AG09309 (cell line): ENCODE measurements at regions not wholly inside any gene's neighbourhood (a gene's known extent, or its start where the extent isn't known, plus 50 kb on each side); places are given as distances from the start of the nearest gene placed in this dataset.

Experiments used
- DNase-seq: peaks from one replicate; pipeline ENCODE4 v3.0.0-alpha.2; 2010; ENCODE audit warnings: low read depth
- H3K4me3 ChIP-seq: 2 replicates; pipeline ENCODE4 v1.5.1; 2011; ENCODE audit warnings: mild to moderate bottlenecking, low read depth, low read length, moderate library complexity; ENCODE audit not compliant: control insufficient read depth
- TF ChIP-seq, protein P1 (sequence below): IDR thresholded peaks from 2 replicates; pipeline ENCODE4 v1.5.1; 2011; ENCODE audit warnings: mild to moderate bottlenecking, low read depth, low read length, inconsistent platforms; ENCODE audit not compliant: insufficient read depth, control insufficient read depth; ENCODE audit errors: missing control alignments

DNA sequence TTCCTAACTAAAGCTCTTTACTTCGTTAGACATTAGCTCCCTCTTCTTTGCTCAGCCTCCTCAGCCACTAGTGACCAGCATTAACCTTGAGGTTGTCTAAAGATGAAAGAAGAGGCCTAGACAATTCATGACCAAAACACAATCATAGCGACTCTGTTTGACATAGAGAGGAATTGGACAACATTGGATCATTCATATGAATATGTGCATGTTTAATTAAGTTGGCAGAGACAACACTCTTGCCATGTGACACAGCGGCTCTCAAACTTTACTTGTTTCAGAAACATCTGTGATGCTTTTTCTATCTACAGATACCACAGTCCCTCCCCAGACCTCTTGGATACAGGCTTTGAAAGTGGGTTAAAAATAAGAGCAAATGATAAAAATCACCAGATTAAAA, 81.7 kb downstream of the LINC00237 start:
- TF ChIP-seq, protein P1, sequence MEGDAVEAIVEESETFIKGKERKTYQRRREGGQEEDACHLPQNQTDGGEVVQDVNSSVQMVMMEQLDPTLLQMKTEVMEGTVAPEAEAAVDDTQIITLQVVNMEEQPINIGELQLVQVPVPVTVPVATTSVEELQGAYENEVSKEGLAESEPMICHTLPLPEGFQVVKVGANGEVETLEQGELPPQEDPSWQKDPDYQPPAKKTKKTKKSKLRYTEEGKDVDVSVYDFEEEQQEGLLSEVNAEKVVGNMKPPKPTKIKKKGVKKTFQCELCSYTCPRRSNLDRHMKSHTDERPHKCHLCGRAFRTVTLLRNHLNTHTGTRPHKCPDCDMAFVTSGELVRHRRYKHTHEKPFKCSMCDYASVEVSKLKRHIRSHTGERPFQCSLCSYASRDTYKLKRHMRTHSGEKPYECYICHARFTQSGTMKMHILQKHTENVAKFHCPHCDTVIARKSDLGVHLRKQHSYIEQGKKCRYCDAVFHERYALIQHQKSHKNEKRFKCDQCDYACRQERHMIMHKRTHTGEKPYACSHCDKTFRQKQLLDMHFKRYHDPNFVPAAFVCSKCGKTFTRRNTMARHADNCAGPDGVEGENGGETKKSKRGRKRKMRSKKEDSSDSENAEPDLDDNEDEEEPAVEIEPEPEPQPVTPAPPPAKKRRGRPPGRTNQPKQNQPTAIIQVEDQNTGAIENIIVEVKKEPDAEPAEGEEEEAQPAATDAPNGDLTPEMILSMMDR = no peak
- no peak for DNase-seq

DNA sequence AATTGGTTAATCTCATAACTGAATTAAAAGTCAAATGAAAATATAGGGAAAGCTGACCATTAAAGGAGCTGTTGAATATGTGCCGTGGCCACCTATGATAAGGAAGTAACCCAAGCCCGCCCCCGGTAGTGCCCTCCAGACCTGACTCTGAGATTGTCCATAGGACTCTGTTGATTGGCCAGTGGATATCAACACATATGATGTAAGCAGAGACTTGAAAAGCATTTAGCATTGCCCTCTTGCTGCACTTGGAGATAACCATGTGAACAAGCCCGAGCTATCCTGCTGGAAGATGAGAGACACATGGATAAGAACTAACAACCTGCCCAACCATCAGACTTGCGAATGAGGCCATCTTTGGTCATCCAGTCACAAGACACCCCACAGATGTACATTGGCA, 83.2 kb downstream of the LINC00237 start:
- TF ChIP-seq, protein P1 = no peak
- DNase-seq = no peak

More for the DNA sequence above, 81.7 kb downstream of the LINC00237 start:
- no peak overlapping the region for H3K4me3 ChIP-seq

DNA sequence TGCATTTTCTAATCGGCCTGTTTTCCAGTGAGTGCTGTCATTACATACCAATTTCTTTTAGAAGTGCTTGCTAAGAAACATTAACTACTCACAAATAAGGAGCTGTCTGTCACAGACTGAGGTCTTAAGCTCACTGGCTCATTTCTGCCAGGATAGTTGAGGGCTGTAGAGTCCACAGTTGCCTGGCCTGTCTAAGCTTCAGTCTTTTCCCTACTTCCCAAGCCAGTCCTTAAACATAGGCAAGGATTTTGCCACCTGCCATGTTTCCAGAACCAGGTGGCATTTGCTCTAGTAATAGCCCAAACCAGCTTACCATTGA, 84.7 kb downstream of the LINC00237 start:
- H3K4me3 ChIP-seq = no peak overlapping the region
- DNase-seq = no peak
- TF ChIP-seq, protein P1 = no peak

More for the DNA sequence above, 83.2 kb downstream of the LINC00237 start:
- H3K4me3 ChIP-seq = no peak overlapping the region

DNA sequence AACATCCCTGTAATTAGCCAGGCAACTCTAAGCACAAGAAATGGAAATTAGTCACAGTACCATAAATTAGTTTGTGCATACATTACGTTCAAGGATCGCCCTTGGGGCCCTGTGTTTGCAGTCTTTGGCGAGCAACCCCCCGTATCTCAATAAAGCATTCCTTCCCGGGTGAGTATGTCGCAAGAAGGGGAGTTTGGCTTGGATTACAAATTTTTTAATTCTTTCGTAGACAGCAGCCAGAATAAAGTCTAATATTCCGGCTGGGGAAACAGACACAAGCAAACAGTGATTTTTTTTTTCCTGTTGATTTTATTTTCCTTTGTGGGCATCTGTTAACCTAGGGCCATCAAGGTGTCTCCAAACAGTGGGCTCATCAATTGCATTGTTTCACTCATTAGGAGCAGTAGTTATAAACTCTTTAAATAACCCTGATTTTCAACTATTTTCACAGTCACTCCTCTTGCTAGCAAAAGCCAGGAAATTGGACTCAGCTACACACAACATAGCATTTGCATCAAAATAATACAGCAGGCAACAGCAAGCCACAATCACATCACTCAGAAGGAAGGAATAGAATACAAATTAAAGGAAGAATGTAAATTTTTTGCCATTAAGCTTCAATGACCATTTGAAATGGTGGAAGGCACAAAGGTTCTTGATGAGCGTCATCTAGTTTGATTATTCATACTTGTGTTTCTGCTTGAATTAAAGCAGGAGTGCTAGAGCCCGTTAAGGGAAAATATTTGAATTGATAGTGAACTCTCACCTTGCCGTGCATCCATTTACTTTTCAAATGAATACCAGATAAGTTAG, 85.3 kb downstream of the LINC00237 start:
- no peak overlapping the region for H3K4me3 ChIP-seq
- TF ChIP-seq, protein P1 = no peak
- DNase-seq = no peak

DNA sequence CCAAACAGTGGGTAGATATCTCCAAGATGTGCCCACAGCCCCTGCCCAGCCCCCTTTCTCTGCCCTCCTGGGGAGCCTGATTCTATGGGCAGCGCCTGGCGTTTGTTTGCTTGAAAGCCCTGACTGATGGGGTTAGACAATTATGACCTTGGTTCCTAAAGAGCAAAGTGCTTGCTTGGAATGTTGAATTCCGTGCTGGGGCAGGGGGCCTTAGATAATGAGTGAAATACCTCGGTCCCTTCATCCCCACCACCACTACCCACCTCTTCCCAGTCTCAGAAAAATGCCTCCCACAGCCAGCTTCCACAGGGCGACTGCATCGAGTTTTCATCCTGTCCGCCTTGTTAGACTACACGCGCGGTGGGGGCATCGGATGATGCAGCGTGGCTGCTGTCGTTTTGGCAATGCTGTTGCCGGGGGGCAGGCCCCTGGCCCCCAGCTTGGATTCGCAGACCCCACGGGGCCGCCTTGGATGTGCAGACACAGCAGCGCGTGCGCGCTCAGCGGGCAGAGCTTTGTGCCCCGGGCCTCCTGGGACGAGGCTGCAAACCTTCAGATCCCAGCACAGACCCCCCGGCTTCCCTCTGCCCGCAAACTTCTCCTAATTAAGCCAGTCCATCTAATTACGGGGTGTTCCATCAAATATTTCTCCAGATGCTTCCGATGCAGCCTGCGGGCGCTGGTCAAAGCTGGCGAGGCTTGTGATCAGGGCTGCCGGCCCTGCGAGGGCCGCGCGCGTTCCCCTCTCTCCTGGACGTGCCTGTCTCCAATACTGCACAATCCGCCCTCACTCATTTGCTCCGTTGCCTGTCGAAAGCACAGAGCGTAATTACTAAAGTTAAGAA, 86.1 kb downstream of the LINC00237 start:
- DNase-seq = no peak
- TF ChIP-seq, protein P1 = no peak
- no peak overlapping the region for H3K4me3 ChIP-seq

DNA sequence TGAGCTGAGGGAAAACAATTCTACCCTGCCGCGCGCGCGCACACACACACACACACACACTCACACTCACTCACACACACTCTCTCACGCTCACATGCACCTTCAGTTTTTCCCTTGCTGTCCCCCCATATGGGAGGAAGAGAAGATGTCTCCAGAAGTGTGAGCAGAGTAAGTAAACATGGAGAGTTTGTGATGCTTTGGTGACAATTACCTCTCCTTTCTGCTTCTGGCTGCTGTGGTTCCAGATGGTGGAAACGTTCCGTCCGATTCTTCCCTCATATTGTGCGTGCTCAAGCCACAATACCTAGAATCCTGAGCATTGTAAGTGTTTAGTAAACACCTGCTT, 86.7 kb downstream of the LINC00237 start:
- no peak overlapping the region for H3K4me3 ChIP-seq
- TF ChIP-seq, protein P1 = no peak
- no peak for DNase-seq
